ENCODE measurements at regions not wholly inside any gene's neighbourhood (a gene's known extent, or its start where the extent isn't known, plus 50 kb on each side); places are given as distances from the start of the nearest gene placed in this dataset.

- TF ChIP-seq, protein P1, sequence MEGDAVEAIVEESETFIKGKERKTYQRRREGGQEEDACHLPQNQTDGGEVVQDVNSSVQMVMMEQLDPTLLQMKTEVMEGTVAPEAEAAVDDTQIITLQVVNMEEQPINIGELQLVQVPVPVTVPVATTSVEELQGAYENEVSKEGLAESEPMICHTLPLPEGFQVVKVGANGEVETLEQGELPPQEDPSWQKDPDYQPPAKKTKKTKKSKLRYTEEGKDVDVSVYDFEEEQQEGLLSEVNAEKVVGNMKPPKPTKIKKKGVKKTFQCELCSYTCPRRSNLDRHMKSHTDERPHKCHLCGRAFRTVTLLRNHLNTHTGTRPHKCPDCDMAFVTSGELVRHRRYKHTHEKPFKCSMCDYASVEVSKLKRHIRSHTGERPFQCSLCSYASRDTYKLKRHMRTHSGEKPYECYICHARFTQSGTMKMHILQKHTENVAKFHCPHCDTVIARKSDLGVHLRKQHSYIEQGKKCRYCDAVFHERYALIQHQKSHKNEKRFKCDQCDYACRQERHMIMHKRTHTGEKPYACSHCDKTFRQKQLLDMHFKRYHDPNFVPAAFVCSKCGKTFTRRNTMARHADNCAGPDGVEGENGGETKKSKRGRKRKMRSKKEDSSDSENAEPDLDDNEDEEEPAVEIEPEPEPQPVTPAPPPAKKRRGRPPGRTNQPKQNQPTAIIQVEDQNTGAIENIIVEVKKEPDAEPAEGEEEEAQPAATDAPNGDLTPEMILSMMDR (IDR thresholded peaks at IDR 0.05; ENCODE audit: unreplicated experiment) = no peak
- no peak overlapping the region for H3K27ac Mint-ChIP-seq (ENCODE audit: low read depth, unreplicated experiment)
- no TSS peak for BruUV-seq (replicated peaks)
- ChIA-PET CTCF (interaction anchor here (0.6 kb wide), 1 partner anchor 24 kb away, joined by 3 read pairs; no protein-coding TSS in a partner anchor), POLR2A (no interaction called here)
- no peaks in the 10 kb centered on the region for H3K9me3 Mint-ChIP-seq (ENCODE audit: unreplicated experiment)
- H3K27me3 Mint-ChIP-seq (ENCODE audit: insufficient read depth, unreplicated experiment) = no peaks in the 10 kb centered on the region
- H3K36me3 Mint-ChIP-seq (ENCODE audit: insufficient read depth, unreplicated experiment) = no peaks in the 10 kb centered on the region
- H3K4me3 Mint-ChIP-seq (ENCODE audit: unreplicated experiment) = no peak overlapping the region
- intact Hi-C loops (cut with micrococcal nuclease) = no loop called here
- no peaks in the 10 kb centered on the region for H3K4me1 Mint-ChIP-seq (ENCODE audit: insufficient read depth, unreplicated experiment)
- DNase-seq (ENCODE audit: unreplicated experiment) = no peak
Measured at GRCh38 chr5:130808691-130809090, 356.4 kb downstream of the HINT1 start.

GRCh38 chr5:130805648-130806047 lies 359.4 kb downstream of the HINT1 start:
- H3K27me3 Mint-ChIP-seq (ENCODE audit: insufficient read depth, unreplicated experiment) = no peaks in the 10 kb centered on the region
- no peak overlapping the region for H3K27ac Mint-ChIP-seq (ENCODE audit: low read depth, unreplicated experiment)
- DNase-seq (ENCODE audit: unreplicated experiment) = no peak
- BruUV-seq (replicated peaks) = no TSS peak
- ChIA-PET CTCF (interaction anchor here (0.7 kb wide), 1 partner anchor 30 kb away, joined by 3 read pairs; no protein-coding TSS in a partner anchor), POLR2A (no interaction called here)
- H3K36me3 Mint-ChIP-seq (ENCODE audit: insufficient read depth, unreplicated experiment) = no peaks in the 10 kb centered on the region
- peaks cover 21% of the 10 kb centered on the region for H3K9me3 Mint-ChIP-seq (ENCODE audit: unreplicated experiment)
- TF ChIP-seq, protein P1 (IDR thresholded peaks at IDR 0.05; ENCODE audit: unreplicated experiment) = no peak
- H3K4me3 Mint-ChIP-seq (ENCODE audit: unreplicated experiment) = no peak overlapping the region
- intact Hi-C loops (cut with micrococcal nuclease) = no loop called here
- H3K4me1 Mint-ChIP-seq (ENCODE audit: insufficient read depth, unreplicated experiment) = no peaks in the 10 kb centered on the region

DNA sequence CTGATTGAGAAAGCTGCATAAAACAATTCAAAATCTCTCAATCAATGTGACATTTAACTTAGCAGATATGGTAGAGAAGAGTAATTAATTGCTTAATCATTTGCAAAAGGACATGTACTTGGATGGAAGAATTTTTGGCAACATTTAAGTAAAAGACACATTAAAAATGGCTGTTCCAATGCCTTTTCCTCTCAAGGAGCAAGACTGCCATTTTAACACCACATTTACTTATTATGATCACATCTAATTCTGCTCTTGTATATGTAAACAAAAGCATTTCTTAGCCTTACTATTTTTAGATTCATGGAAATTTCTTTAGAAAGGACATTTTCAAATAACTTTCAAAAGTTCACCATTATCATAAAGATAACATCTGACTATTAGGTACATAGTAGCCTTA lies 360.0 kb downstream of the HINT1 start:
- Mint-ChIP-seq H3K27me3 (ENCODE audit: insufficient read depth, unreplicated experiment) (no peaks in the 10 kb centered on the region), H3K36me3 (ENCODE audit: insufficient read depth, unreplicated experiment) (no peaks in the 10 kb centered on the region), H3K27ac (ENCODE audit: low read depth, unreplicated experiment) (no peak overlapping the region), H3K9me3 (ENCODE audit: unreplicated experiment) (peaks cover 21% of the 10 kb centered on the region), H3K4me3 (ENCODE audit: unreplicated experiment) (no peak overlapping the region), H3K4me1 (ENCODE audit: insufficient read depth, unreplicated experiment) (no peaks in the 10 kb centered on the region)
- ChIA-PET CTCF (no interaction called here), POLR2A (no interaction called here)
- no peak for DNase-seq (ENCODE audit: unreplicated experiment)
- no TSS peak for BruUV-seq (replicated peaks)
- TF ChIP-seq, protein P1 (IDR thresholded peaks at IDR 0.05; ENCODE audit: unreplicated experiment) = no peak
- intact Hi-C loops (cut with micrococcal nuclease) = no loop called here

DNA sequence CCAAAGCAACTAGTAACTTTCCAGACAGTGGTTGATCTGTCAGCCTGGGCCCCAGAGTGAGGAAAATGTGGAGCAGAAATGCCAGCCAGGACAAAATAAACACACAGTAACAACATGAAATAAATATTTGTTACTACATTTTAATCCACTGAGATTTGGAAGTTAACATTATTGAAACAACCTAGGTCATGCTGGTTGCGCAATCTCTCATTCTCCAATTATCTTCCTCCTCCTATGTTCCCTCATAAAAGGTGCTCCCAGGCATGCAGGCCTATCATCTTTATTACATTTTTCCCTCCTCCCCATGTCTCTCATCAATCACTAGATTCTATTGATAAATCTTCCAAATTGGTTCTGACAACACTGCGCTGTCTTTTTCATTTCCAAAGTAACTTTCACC lies 363.1 kb downstream of the HINT1 start:
- intact Hi-C loops (cut with micrococcal nuclease) = no loop called here
- Mint-ChIP-seq H3K9me3 (ENCODE audit: unreplicated experiment) (peaks cover 29% of the 10 kb centered on the region), H3K4me3 (ENCODE audit: unreplicated experiment) (no peak overlapping the region), H3K27ac (ENCODE audit: low read depth, unreplicated experiment) (no peak overlapping the region), H3K4me1 (ENCODE audit: insufficient read depth, unreplicated experiment) (peaks cover 6% of the 10 kb centered on the region), H3K36me3 (ENCODE audit: insufficient read depth, unreplicated experiment) (no peaks in the 10 kb centered on the region), H3K27me3 (ENCODE audit: insufficient read depth, unreplicated experiment) (no peaks in the 10 kb centered on the region)
- ChIA-PET POLR2A (interaction anchor here (0.9 kb wide), 1 partner anchor 9 kb away, joined by 3 read pairs; no protein-coding TSS in a partner anchor), CTCF (no interaction called here)
- no TSS peak for BruUV-seq (replicated peaks)
- TF ChIP-seq, protein P1 (IDR thresholded peaks at IDR 0.05; ENCODE audit: unreplicated experiment) = no peak
- no peak for DNase-seq (ENCODE audit: unreplicated experiment)
